Stomach (tissue), 8 donors: ENCODE measurements at regions not wholly inside any gene's neighbourhood (a gene's known extent, or its start where the extent isn't known, plus 50 kb on each side); places are given as distances from the start of the nearest gene placed in this dataset.

Experiments used
- DNase-seq, 2 donors: peaks; one replicate each; pipeline versions ENCODE4 v3.0.0 to v3.0.0-alpha.2; 2013 to 2019
- H3K27ac ChIP-seq, 5 donors: fragments of 200-600 bp in 4 of 5; sonication (generic) in 4 of 5; one replicate each; pipeline ENCODE4 v1.5.1; 2013 to 2019; ENCODE audit warnings: mild to moderate bottlenecking in 1 of 5, moderate library complexity in 1 of 5
- H3K27me3 ChIP-seq, 3 donors: fragments of 200-600 bp; sonication (generic); one replicate each; pipeline ENCODE4 v1.5.1; 2017 to 2019; ENCODE audit warnings: mixed run types in 1 of 3
- H3K36me3 ChIP-seq, 4 donors: fragments of 200-600 bp; sonication (generic); 1 replicate in 3 of 4; 2 replicates in 1 of 4; pipeline ENCODE4 v1.5.1; 2016 to 2019
- H3K4me1 ChIP-seq, 4 donors: fragments of 200-600 bp; sonication (generic); one replicate each; pipeline ENCODE4 v1.5.1; 2016 to 2019
- H3K4me3 ChIP-seq, 4 donors: fragments of 200-600 bp; sonication (generic) in 3 of 4; one replicate each; pipeline ENCODE4 v1.5.1; 2016 to 2019; ENCODE audit warnings: mild to moderate bottlenecking in 1 of 4
- H3K9me3 ChIP-seq, 4 donors: fragments of 200-600 bp; sonication (generic); one replicate each; pipeline ENCODE4 v1.5.1; 2016 to 2019
- CTCF ChIP-seq, 7 experiments: fragments of 450-650 bp in 4 of 7; fragments of 200-600 bp in 3 of 7; sonication (generic) in 3 of 7; IDR thresholded peaks; one replicate each; pipeline ENCODE4 v1.5.1; 2016 to 2019; ENCODE audit warnings: antibody characterized with exemption in 7 of 7, control low read depth in 2 of 7, mild to moderate bottlenecking in 1 of 7
- EP300 ChIP-seq: sonication (generic); formaldehyde crosslinking; IDR thresholded peaks from one replicate; pipeline ENCODE4 v1.6.1; 2017; ENCODE audit warnings: antibody characterized with exemption
- POLR2A ChIP-seq, 4 donors: fragments of 450-650 bp; IDR thresholded peaks; one replicate each; pipeline ENCODE4 v1.6.1; 2016; ENCODE audit warnings: antibody characterized with exemption in 4 of 4, control low read depth in 2 of 4, mild to moderate bottlenecking in 1 of 4, moderate library complexity in 1 of 4
- POLR2AphosphoS5 ChIP-seq, 3 donors: sonication (generic); formaldehyde crosslinking; IDR thresholded peaks; one replicate each; pipeline ENCODE4 v1.6.1; 2016; ENCODE audit warnings: antibody characterized with exemption in 3 of 3
- WGBS, 5 donors: extraction: QIAGEN DNeasy Blood & Tissue Kit in 3 of 5; methylation state at CpG; one replicate each; pipeline versions ENCODE4 v1.1.5 to v1.1.7; 2013 to 2018; 5-methylcytosine and 5-hydroxymethylcytosine counted together
- intact Hi-C: fragments of 100-400 bp; cut with DNase I; formaldehyde crosslinking; loops from one replicate; pipeline ENCODE4 v1.15.1; 2023; ENCODE audit warnings: low total_unique reads
- donor health status: healthy with polysubstance abuse.
- donor health status: Bipolar disorder and iron deficiency.
- donor health status: healthy.

GRCh38 chr4:117610706-117611308 lies 423.5 kb upstream of the NDST3 start:
- no peak overlapping the region for H3K27ac ChIP-seq
- H3K27me3 ChIP-seq = no peaks in the 10 kb centered on the region
- no peaks in the 10 kb centered on the region for H3K4me1 ChIP-seq
- TF ChIP-seq CTCF (IDR thresholded peaks at IDR 0.05) (no peak), EP300 (no peak), POLR2A (IDR thresholded peaks at IDR 0.05) (no peak), POLR2AphosphoS5 (IDR thresholded peaks at IDR 0.05) (no peak)
- 59 to 88% (median 64%) methylated on average over 1 of the region's 1 CpG for WGBS, 5 donors
- no peak for DNase-seq
- H3K36me3 ChIP-seq = no peaks in the 10 kb centered on the region
- H3K4me3 ChIP-seq = no peak overlapping the region
- intact Hi-C loops = no loop called here
- H3K9me3 ChIP-seq = peaks cover 0 to 16% (median 7%) of the 10 kb centered on the region in 4 donors

- H3K4me1 ChIP-seq = no peaks in the 10 kb centered on the region
- no peak overlapping the region for H3K27ac ChIP-seq
- H3K9me3 ChIP-seq = peaks cover 0 to 4% (median 0%) of the 10 kb centered on the region in 4 donors
- no peak for TF ChIP-seq EP300
- TF ChIP-seq POLR2A (IDR thresholded peaks at IDR 0.05) = no peak
- TF ChIP-seq CTCF (IDR thresholded peaks at IDR 0.05) = no peak
- no peak for TF ChIP-seq POLR2AphosphoS5 (IDR thresholded peaks at IDR 0.05)
- intact Hi-C loops = no loop called here
- no peaks in the 10 kb centered on the region for H3K27me3 ChIP-seq
- no peak overlapping the region for H3K4me3 ChIP-seq
- WGBS, 5 donors = 90 to 95% (median 92%) methylated on average over 4 of the region's 4 CpGs
- no peaks in the 10 kb centered on the region for H3K36me3 ChIP-seq
- DNase-seq = no peak
These were observed 412.6 kb upstream of the NDST3 start for GRCh38 chr4:117621673-117622072.

- WGBS, 5 donors = 73 to 84% (median 79%) methylated on average over 1 of the region's 1 CpG
- intact Hi-C loops = no loop called here
- DNase-seq = no peak
- TF ChIP-seq CTCF (IDR thresholded peaks at IDR 0.05) (no peak), POLR2AphosphoS5 (IDR thresholded peaks at IDR 0.05) (no peak), EP300 (no peak), POLR2A (IDR thresholded peaks at IDR 0.05) (no peak)
- H3K36me3 ChIP-seq = no peaks in the 10 kb centered on the region
- H3K9me3 ChIP-seq = no peaks in the 10 kb centered on the region
- H3K4me1 ChIP-seq = no peaks in the 10 kb centered on the region
- no peak overlapping the region for H3K4me3 ChIP-seq
- H3K27me3 ChIP-seq = no peaks in the 10 kb centered on the region
- H3K27ac ChIP-seq = no peak overlapping the region
These were observed 411.0 kb upstream of the NDST3 start for GRCh38 chr4:117623326-117623725.

GRCh38 chr4:117626664-117627063 lies 407.6 kb upstream of the NDST3 start:
- Histone ChIP-seq H3K36me3 (no peaks in the 10 kb centered on the region), H3K9me3 (no peaks in the 10 kb centered on the region), H3K4me1 (no peaks in the 10 kb centered on the region), H3K27ac (no peak overlapping the region), H3K4me3 (no peak overlapping the region), H3K27me3 (no peaks in the 10 kb centered on the region)
- DNase-seq = no peak
- intact Hi-C loops = no loop called here
- TF ChIP-seq EP300 (no peak), POLR2AphosphoS5 (IDR thresholded peaks at IDR 0.05) (no peak), CTCF (IDR thresholded peaks at IDR 0.05) (no peak), POLR2A (IDR thresholded peaks at IDR 0.05) (no peak)
- 49 to 57% (median 51%) methylated on average over 4 of the region's 4 CpGs for WGBS, 5 donors
